ENCODE measurements at regions not wholly inside any gene's neighbourhood (a gene's known extent, or its start where the extent isn't known, plus 50 kb on each side); places are given as distances from the start of the nearest gene placed in this dataset.

DNA sequence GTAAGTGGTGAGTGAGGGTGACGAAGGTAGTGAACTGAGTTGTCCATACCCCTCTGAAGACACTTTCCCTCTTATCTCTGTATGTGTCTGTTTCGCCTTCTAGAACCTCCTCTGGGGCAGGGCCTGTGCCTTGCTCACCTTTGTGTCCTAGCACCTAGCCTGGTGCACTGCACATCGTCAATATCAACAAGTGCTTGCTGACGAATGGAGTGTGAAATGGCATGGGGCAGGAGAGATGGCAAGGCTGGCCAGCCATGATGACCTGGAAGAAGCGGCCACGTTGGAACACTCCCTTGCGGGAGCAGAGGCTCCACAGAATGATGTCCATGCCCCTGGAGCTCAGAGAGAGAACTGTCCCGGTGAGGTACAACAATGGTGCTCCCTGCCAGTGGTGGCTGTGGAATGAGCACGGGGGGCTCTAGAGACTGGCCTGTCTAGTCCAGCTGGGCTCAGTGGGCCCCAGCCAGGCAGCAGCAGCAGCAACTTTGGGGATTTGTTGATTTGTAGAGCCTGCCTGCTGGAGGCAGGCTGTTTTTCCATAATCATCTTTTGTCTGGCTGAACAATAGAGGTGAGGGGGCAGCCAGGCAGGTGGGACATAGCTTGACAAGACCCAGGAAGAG is 112.2 kb upstream of the PJA1 start:
- TF ChIP-seq, protein P1, sequence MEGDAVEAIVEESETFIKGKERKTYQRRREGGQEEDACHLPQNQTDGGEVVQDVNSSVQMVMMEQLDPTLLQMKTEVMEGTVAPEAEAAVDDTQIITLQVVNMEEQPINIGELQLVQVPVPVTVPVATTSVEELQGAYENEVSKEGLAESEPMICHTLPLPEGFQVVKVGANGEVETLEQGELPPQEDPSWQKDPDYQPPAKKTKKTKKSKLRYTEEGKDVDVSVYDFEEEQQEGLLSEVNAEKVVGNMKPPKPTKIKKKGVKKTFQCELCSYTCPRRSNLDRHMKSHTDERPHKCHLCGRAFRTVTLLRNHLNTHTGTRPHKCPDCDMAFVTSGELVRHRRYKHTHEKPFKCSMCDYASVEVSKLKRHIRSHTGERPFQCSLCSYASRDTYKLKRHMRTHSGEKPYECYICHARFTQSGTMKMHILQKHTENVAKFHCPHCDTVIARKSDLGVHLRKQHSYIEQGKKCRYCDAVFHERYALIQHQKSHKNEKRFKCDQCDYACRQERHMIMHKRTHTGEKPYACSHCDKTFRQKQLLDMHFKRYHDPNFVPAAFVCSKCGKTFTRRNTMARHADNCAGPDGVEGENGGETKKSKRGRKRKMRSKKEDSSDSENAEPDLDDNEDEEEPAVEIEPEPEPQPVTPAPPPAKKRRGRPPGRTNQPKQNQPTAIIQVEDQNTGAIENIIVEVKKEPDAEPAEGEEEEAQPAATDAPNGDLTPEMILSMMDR (IDR thresholded peaks at IDR 0.05; ENCODE audit: control insufficient read depth, insufficient read depth, low read depth, low read length, missing control alignments), result no peak
- H3K4me3 ChIP-seq (ENCODE audit: control insufficient read depth, low read depth, low read length), result no peak overlapping the region
- DNase-seq (ENCODE audit: low read depth), result no peak

DNA sequence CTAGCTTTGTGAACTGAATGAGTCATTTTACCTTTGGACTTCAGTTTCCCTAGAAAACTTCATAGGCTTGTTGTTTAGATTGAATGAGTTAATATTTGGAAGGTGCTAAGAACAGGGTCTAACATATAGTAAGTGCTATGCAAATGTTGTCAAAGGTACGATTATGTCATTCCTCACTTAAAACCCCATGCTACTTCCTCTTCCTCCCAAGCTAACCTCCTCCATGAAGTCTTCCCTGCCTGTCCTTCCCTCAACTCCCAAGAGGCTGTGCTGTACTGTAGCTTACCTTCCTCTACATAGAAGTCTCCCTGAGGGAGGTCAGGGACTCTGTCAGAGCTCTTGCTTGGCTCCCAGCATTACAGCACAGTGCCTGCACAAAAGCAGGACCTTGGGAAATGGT is 103.4 kb upstream of the PJA1 start:
- TF ChIP-seq, protein P1 (IDR thresholded peaks at IDR 0.05; ENCODE audit: control insufficient read depth, insufficient read depth, low read depth, low read length, missing control alignments), result no peak
- DNase-seq (ENCODE audit: low read depth), result no peak

DNA sequence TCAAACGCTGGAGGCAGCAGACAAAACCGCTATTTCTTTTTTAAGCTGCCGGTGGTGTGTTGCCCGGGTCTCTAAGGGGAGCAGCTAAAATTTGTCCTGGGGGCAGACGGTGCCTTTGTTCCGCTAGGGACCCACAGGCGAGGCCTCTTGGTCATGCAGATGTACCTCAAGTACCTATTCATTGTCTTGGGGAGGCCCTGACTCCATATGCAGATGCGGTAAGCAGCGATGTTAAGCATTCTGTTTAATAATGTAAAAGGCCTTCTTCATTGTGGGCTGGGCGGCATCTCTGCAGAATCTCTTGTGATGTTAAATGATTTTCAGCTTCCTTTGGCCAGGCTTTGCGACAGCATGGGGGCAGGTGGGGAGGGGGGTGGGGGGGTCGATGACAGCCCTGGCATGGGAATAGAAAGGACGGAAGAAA is 98.9 kb upstream of the PJA1 start:
- TF ChIP-seq, protein P1 (IDR thresholded peaks at IDR 0.05; ENCODE audit: control insufficient read depth, insufficient read depth, low read depth, low read length, missing control alignments), result no peak
- no peak overlapping the region for H3K4me3 ChIP-seq (ENCODE audit: control insufficient read depth, low read depth, low read length)
- DNase-seq (ENCODE audit: low read depth), result no peak

More for the DNA sequence above, 103.4 kb upstream of the PJA1 start:
- no peak overlapping the region for H3K4me3 ChIP-seq (ENCODE audit: control insufficient read depth, low read depth, low read length)

DNA sequence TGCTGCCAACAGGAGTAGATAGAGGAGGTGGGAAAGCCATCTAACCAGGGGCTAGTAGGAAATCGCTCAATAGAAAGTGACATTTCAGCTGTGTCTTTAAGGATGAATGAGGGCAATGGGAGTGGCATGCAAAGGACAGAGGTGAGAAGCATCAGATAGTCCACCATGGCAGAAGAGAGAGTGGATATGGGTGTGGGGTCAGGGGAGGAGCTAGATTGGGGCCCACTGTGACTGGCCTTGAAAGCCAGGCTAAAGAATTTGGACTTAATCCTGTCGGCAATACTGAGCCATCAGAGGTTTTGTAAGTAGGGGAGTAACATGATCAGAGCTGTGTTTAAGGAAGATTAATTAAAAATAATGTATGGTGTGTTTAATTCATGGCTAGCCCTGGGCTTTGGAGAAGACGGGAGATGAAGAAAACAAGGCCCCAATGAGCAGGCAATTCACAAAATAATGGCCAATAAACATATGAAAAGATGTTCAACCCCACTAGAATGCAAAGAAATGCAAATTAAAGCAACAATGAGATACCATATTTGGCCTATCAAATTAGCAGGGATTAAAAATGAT is 98.1 kb upstream of the PJA1 start:
- H3K4me3 ChIP-seq (ENCODE audit: control insufficient read depth, low read depth, low read length), result no peak overlapping the region
- no peak for DNase-seq (ENCODE audit: low read depth)
- TF ChIP-seq, protein P1 (IDR thresholded peaks at IDR 0.05; ENCODE audit: control insufficient read depth, insufficient read depth, low read depth, low read length, missing control alignments), result no peak

DNA sequence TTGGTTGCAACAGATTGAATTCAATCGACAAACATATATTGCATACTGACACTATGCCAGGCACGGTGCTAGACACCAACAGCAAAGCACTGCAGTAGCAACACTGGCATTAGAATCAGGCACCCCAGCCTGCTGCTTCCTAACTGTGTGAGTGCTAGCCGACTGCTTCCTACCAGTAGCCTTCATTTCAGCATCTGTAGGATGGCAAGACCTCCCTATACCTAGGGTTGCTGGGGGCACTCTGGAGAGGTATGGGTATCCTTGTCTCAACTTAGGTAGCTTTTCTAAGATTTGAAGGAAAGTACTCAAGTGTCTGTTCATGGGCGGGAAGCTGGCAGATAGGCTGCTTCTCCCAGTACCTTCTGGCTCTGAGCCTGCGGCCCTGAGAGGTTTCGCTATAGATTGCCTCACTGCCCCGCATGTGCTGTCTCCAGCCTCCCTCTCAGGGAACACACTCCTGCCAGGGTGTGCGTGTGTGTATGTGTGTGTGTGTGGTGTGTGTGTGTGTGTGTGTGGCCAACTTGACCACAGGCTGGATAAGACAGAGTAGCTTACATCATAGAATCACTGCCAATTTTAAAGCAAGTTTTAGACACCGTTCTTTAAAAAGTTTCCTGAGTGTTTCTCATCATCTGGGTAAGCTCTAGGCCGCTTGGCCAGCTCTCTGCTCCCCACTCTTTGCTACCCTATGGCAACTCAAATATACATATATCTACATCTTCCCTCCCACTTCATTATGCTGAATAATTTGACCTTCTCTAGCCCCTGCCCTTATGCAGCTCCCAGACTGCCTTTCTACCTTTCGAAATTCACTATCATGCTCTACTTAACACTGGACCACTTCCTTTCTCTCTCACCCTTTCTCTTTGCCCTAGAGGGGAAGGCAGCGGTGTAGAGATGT is 97.0 kb upstream of the PJA1 start:
- H3K4me3 ChIP-seq (ENCODE audit: control insufficient read depth, low read depth, low read length), result no peak overlapping the region
- TF ChIP-seq, protein P1 (IDR thresholded peaks at IDR 0.05; ENCODE audit: control insufficient read depth, insufficient read depth, low read depth, low read length, missing control alignments), result no peak
- DNase-seq (ENCODE audit: low read depth), result peak; percentile 1

DNA sequence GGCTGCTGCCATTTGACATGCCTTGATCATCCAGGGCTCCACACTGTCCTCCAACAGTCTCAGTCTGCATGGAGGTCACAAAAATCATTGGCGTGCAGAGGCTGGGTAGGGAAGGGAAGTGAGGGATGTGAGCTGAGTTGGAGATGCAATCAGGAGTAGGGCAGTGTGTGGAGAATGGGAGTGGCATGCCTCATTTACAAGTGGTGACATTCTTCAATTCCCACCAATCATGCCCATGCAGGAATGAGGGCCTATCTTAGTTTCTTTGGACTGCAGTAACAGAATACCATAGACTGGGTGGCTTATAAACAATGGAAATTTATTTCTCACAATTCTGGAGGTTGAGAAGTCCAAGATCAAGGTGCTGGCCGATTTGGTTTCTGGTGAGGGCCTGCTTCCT is 94.9 kb upstream of the PJA1 start:
- no peak for DNase-seq (ENCODE audit: low read depth)
- TF ChIP-seq, protein P1 (IDR thresholded peaks at IDR 0.05; ENCODE audit: control insufficient read depth, insufficient read depth, low read depth, low read length, missing control alignments), result no peak
- H3K4me3 ChIP-seq (ENCODE audit: control insufficient read depth, low read depth, low read length), result no peak overlapping the region
